Stomach (tissue), 8 donors: ENCODE measurements at regions not wholly inside any gene's neighbourhood (a gene's known extent, or its start where the extent isn't known, plus 50 kb on each side); places are given as distances from the start of the nearest gene placed in this dataset.
"Not testable (repeated sequence)": the region's sequence is repeated elsewhere in the genome, so short reads cannot be mapped to it uniquely, and the experiment has no call there.

Experiments used
- DNase-seq, 2 donors: peaks; one replicate each; pipeline versions ENCODE4 v3.0.0 to v3.0.0-alpha.2; 2013 to 2019
- H3K27ac ChIP-seq, 5 donors: fragments of 200-600 bp in 4 of 5; sonication (generic) in 4 of 5; one replicate each; pipeline ENCODE4 v1.5.1; 2013 to 2019; ENCODE audit warnings: mild to moderate bottlenecking in 1 of 5, moderate library complexity in 1 of 5
- H3K27me3 ChIP-seq, 3 donors: fragments of 200-600 bp; sonication (generic); one replicate each; pipeline ENCODE4 v1.5.1; 2017 to 2019; ENCODE audit warnings: mixed run types in 1 of 3
- H3K36me3 ChIP-seq, 4 donors: fragments of 200-600 bp; sonication (generic); 1 replicate in 3 of 4; 2 replicates in 1 of 4; pipeline ENCODE4 v1.5.1; 2016 to 2019
- H3K4me1 ChIP-seq, 4 donors: fragments of 200-600 bp; sonication (generic); one replicate each; pipeline ENCODE4 v1.5.1; 2016 to 2019
- H3K4me3 ChIP-seq, 4 donors: fragments of 200-600 bp; sonication (generic) in 3 of 4; one replicate each; pipeline ENCODE4 v1.5.1; 2016 to 2019; ENCODE audit warnings: mild to moderate bottlenecking in 1 of 4
- H3K9me3 ChIP-seq, 4 donors: fragments of 200-600 bp; sonication (generic); one replicate each; pipeline ENCODE4 v1.5.1; 2016 to 2019
- CTCF ChIP-seq, 7 experiments: fragments of 450-650 bp in 4 of 7; fragments of 200-600 bp in 3 of 7; sonication (generic) in 3 of 7; IDR thresholded peaks; one replicate each; pipeline ENCODE4 v1.5.1; 2016 to 2019; ENCODE audit warnings: antibody characterized with exemption in 7 of 7, control low read depth in 2 of 7, mild to moderate bottlenecking in 1 of 7
- EP300 ChIP-seq: sonication (generic); formaldehyde crosslinking; IDR thresholded peaks from one replicate; pipeline ENCODE4 v1.6.1; 2017; ENCODE audit warnings: antibody characterized with exemption
- POLR2A ChIP-seq, 4 donors: fragments of 450-650 bp; IDR thresholded peaks; one replicate each; pipeline ENCODE4 v1.6.1; 2016; ENCODE audit warnings: antibody characterized with exemption in 4 of 4, control low read depth in 2 of 4, mild to moderate bottlenecking in 1 of 4, moderate library complexity in 1 of 4
- POLR2AphosphoS5 ChIP-seq, 3 donors: sonication (generic); formaldehyde crosslinking; IDR thresholded peaks; one replicate each; pipeline ENCODE4 v1.6.1; 2016; ENCODE audit warnings: antibody characterized with exemption in 3 of 3
- WGBS, 5 donors: extraction: QIAGEN DNeasy Blood & Tissue Kit in 3 of 5; methylation state at CpG; one replicate each; pipeline versions ENCODE4 v1.1.5 to v1.1.7; 2013 to 2018; 5-methylcytosine and 5-hydroxymethylcytosine counted together
- intact Hi-C: fragments of 100-400 bp; cut with DNase I; formaldehyde crosslinking; loops from one replicate; pipeline ENCODE4 v1.15.1; 2023; ENCODE audit warnings: low total_unique reads
- donor health status: healthy with polysubstance abuse.
- donor health status: Bipolar disorder and iron deficiency.
- donor health status: healthy.

- Histone ChIP-seq H3K9me3 (peaks cover 0 to 4% (median 2%) of the 10 kb centered on the region in 4 donors), H3K27ac (no peak overlapping the region), H3K4me1 (no peaks in the 10 kb centered on the region), H3K27me3 (no peaks in the 10 kb centered on the region), H3K4me3 (no peak overlapping the region), H3K36me3 (no peaks in the 10 kb centered on the region)
- TF ChIP-seq CTCF (IDR thresholded peaks at IDR 0.05) (no peak), POLR2A (IDR thresholded peaks at IDR 0.05) (no peak), POLR2AphosphoS5 (IDR thresholded peaks at IDR 0.05) (no peak), EP300 (no peak)
- DNase-seq: no peak
- intact Hi-C loops: no loop called here
Measured at GRCh38 chr5:87579678-87580077, 166.9 kb upstream of the CCNH start.

- H3K4me3 ChIP-seq: no peak overlapping the region
- no peaks in the 10 kb centered on the region for H3K36me3 ChIP-seq
- no peak overlapping the region for H3K27ac ChIP-seq
- no peaks in the 10 kb centered on the region for H3K9me3 ChIP-seq
- intact Hi-C loops: no loop called here
- TF ChIP-seq CTCF (IDR thresholded peaks at IDR 0.05) (no peak), POLR2AphosphoS5 (IDR thresholded peaks at IDR 0.05) (no peak), POLR2A (IDR thresholded peaks at IDR 0.05) (no peak), EP300 (no peak)
- DNase-seq: no peak
- H3K4me1 ChIP-seq: no peaks in the 10 kb centered on the region
- H3K27me3 ChIP-seq: no peaks in the 10 kb centered on the region
- WGBS, 5 donors: 82 to 93% (median 89%) methylated on average over 3 of the region's 3 CpGs
Measured at GRCh38 chr5:87576867-87577266, 164.1 kb upstream of the CCNH start.

GRCh38 chr5:87576306-87576705 is 163.6 kb upstream of the CCNH start:
- H3K36me3 ChIP-seq, intact Hi-C loops, H3K4me3 ChIP-seq, DNase-seq, H3K27me3 ChIP-seq, H3K27ac ChIP-seq, H3K4me1 ChIP-seq, H3K9me3 ChIP-seq: not testable (repeated sequence)
- 41 to 54% (median 43%) methylated on average over 4 of the region's 4 CpGs for WGBS, 5 donors

- 73 to 91% (median 87%) methylated on average over 1 of the region's 1 CpG for WGBS, 5 donors
- intact Hi-C loops: no loop called here
- no peaks in the 10 kb centered on the region for H3K36me3 ChIP-seq
Measured at GRCh38 chr5:87574106-87574505, 161.4 kb upstream of the CCNH start.

GRCh38 chr5:87572611-87573010 is 159.9 kb upstream of the CCNH start:
- H3K4me3 ChIP-seq: no peak overlapping the region
- TF ChIP-seq POLR2A (IDR thresholded peaks at IDR 0.05) (no peak), CTCF (IDR thresholded peaks at IDR 0.05) (no peak), POLR2AphosphoS5 (IDR thresholded peaks at IDR 0.05) (no peak), EP300 (no peak)
- WGBS, 5 donors: 93 to 99% (median 96%) methylated on average over 8 of the region's 8 CpGs
- no peaks in the 10 kb centered on the region for H3K36me3 ChIP-seq
- intact Hi-C loops: no loop called here
- no peaks in the 10 kb centered on the region for H3K4me1 ChIP-seq
- peaks cover 0 to 1% (median 0%) of the 10 kb centered on the region in 3 donors for H3K27me3 ChIP-seq
- peaks cover 0 to 2% (median 0%) of the 10 kb centered on the region in 4 donors for H3K9me3 ChIP-seq
- DNase-seq: no peak
- H3K27ac ChIP-seq: no peak overlapping the region

More at GRCh38 chr5:87574106-87574505, 161.4 kb upstream of the CCNH start:
- no peak for TF ChIP-seq POLR2AphosphoS5 (IDR thresholded peaks at IDR 0.05)
- TF ChIP-seq EP300: no peak
- no peak for TF ChIP-seq CTCF (IDR thresholded peaks at IDR 0.05)
- TF ChIP-seq POLR2A (IDR thresholded peaks at IDR 0.05): no peak
- DNase-seq: no peak
- no peak overlapping the region for H3K4me3 ChIP-seq
- H3K9me3 ChIP-seq: no peaks in the 10 kb centered on the region
- H3K27me3 ChIP-seq: no peaks in the 10 kb centered on the region
- H3K27ac ChIP-seq: no peak overlapping the region
- H3K4me1 ChIP-seq: no peaks in the 10 kb centered on the region
